Keratinocyte (primary cell): ENCODE measurements at regions not wholly inside any gene's neighbourhood (a gene's known extent, or its start where the extent isn't known, plus 50 kb on each side); places are given as distances from the start of the nearest gene placed in this dataset.

Source experiments
- CTCF ChIP-seq, 3 experiments: IDR thresholded peaks in 1 of 3; conservative IDR thresholded peaks in 1 of 3; optimal IDR thresholded peaks in 1 of 3; 2 replicates in 2 of 3; 3 replicates in 1 of 3; pipeline versions ENCODE3 to v1.5.1; 2011; ENCODE audit warnings: low read length in 3 of 3, mild to moderate bottlenecking in 3 of 3, moderate library complexity in 2 of 3, control low read depth in 1 of 3, inconsistent platforms in 1 of 3; ENCODE audit not compliant: insufficient read depth in 2 of 3; ENCODE audit errors: extremely low read depth in 1 of 3
- EZH2 ChIP-seq: IDR thresholded peaks from one replicate; pipeline ENCODE4 v1.6.1; 2012; ENCODE audit warnings: inconsistent platforms, mild to moderate bottlenecking, low read length, moderate library complexity

- TF ChIP-seq EZH2 (no peak), CTCF (optimal IDR thresholded peaks at IDR 0.05 in 1 of 3, IDR thresholded peaks at IDR 0.05 in 1 of 3, conservative IDR thresholded peaks at IDR 0.05 in 1 of 3; ENCODE audit: extremely low read depth in 1 of 3, insufficient read depth in 2 of 3, low read length in 3 of 3) (no peak)
Observed at GRCh38 chr22:22316589-22316988, 72.0 kb downstream of the VPREB1 start.
